ENCODE measurements at regions not wholly inside any gene's neighbourhood (a gene's known extent, or its start where the extent isn't known, plus 50 kb on each side); places are given as distances from the start of the nearest gene placed in this dataset.
"Not testable (repeated sequence)": the region's sequence is repeated elsewhere in the genome, so short reads cannot be mapped to it uniquely, and the experiment has no call there.

GRCh38 chr16:29287871-29288535, 118.5 kb downstream of the NPIPB11 start:
- H3K9me3 ChIP-seq (replicated peaks; ENCODE audit: control insufficient read depth, low read depth, low read length); H3K27me3 ChIP-seq (ENCODE audit: control insufficient read depth, insufficient read depth, low read length); H3K36me3 ChIP-seq (ENCODE audit: control insufficient read depth, insufficient read depth, low read length); H3K4me3 ChIP-seq (ENCODE audit: low read length): not testable (repeated sequence)
- peak; percentile 79 for DNase-seq
- H3K4me1 ChIP-seq (ENCODE audit: control insufficient read depth, insufficient read depth, low read length), result peaks cover 57% of the 10 kb centered on the region
- peak overlapping the region; percentile 59 for H3K27ac ChIP-seq (ENCODE audit: low read length)
- WGBS (ENCODE audit: insufficient coverage), result 58% methylated on average over 3 of the region's 14 CpGs

- 92% methylated on average over 2 of the region's 5 CpGs for WGBS (ENCODE audit: insufficient coverage)
- H3K4me1 ChIP-seq (ENCODE audit: control insufficient read depth, insufficient read depth, low read length), result peaks cover 50% of the 10 kb centered on the region
- DNase-seq, result not testable (repeated sequence)
Observed at GRCh38 chr16:29287246-29287645, 119.3 kb downstream of the NPIPB11 start.

GRCh38 chr16:29286796-29287195, 119.7 kb downstream of the NPIPB11 start:
- 81% methylated on average over 17 of the region's 19 CpGs for WGBS (ENCODE audit: insufficient coverage)
- not testable (repeated sequence) for H3K27ac ChIP-seq (ENCODE audit: low read length); H3K4me3 ChIP-seq (ENCODE audit: low read length); H3K27me3 ChIP-seq (ENCODE audit: control insufficient read depth, insufficient read depth, low read length); H3K9me3 ChIP-seq (replicated peaks; ENCODE audit: control insufficient read depth, low read depth, low read length); H3K36me3 ChIP-seq (ENCODE audit: control insufficient read depth, insufficient read depth, low read length); DNase-seq
- H3K4me1 ChIP-seq (ENCODE audit: control insufficient read depth, insufficient read depth, low read length), result peaks cover 45% of the 10 kb centered on the region

More at GRCh38 chr16:29287246-29287645, 119.3 kb downstream of the NPIPB11 start:
- H3K27ac ChIP-seq (ENCODE audit: low read length); H3K27me3 ChIP-seq (ENCODE audit: control insufficient read depth, insufficient read depth, low read length); H3K4me3 ChIP-seq (ENCODE audit: low read length); H3K9me3 ChIP-seq (replicated peaks; ENCODE audit: control insufficient read depth, low read depth, low read length); H3K36me3 ChIP-seq (ENCODE audit: control insufficient read depth, insufficient read depth, low read length): not testable (repeated sequence)

DNA sequence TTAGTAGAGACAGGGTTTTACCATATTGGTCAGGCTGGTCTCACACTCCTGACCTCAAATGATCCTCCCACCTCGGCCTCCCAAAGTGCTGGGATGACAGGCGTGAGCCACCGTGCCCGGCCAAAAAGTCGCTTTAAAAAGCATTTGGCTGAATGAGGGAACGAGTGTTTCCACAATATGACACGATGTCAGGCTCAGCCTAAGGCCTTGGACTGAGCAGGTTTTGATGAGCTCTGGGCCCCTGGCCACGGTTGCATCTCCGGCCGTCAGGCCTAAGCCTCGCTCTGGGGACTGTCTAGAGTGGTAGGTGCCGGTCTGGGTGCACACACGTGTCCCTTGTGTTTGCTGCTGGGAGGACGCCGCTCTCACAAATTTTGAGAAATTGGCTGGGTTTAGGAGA, 120.3 kb downstream of the NPIPB11 start:
- peaks cover 39% of the 10 kb centered on the region for H3K4me1 ChIP-seq (ENCODE audit: control insufficient read depth, insufficient read depth, low read length)
- H3K4me3 ChIP-seq (ENCODE audit: low read length); H3K27ac ChIP-seq (ENCODE audit: low read length); H3K27me3 ChIP-seq (ENCODE audit: control insufficient read depth, insufficient read depth, low read length); H3K9me3 ChIP-seq (replicated peaks; ENCODE audit: control insufficient read depth, low read depth, low read length); DNase-seq; H3K36me3 ChIP-seq (ENCODE audit: control insufficient read depth, insufficient read depth, low read length): not testable (repeated sequence)
- WGBS (ENCODE audit: insufficient coverage), result 68% methylated on average over 7 of the region's 15 CpGs

- not testable (repeated sequence) for H3K36me3 ChIP-seq (ENCODE audit: control insufficient read depth, insufficient read depth, low read length); H3K27me3 ChIP-seq (ENCODE audit: control insufficient read depth, insufficient read depth, low read length); H3K4me3 ChIP-seq (ENCODE audit: low read length); H3K9me3 ChIP-seq (replicated peaks; ENCODE audit: control insufficient read depth, low read depth, low read length)
- peak overlapping the region; percentile 20 for H3K27ac ChIP-seq (ENCODE audit: low read length)
- DNase-seq, result peak; percentile 53
- WGBS (ENCODE audit: insufficient coverage), result 37% methylated on average over 15 of the region's 32 CpGs
- H3K4me1 ChIP-seq (ENCODE audit: control insufficient read depth, insufficient read depth, low read length), result peaks cover 33% of the 10 kb centered on the region
Observed at GRCh38 chr16:29285151-29285885, 121.2 kb downstream of the NPIPB11 start.

- not testable (repeated sequence) for H3K27ac ChIP-seq (ENCODE audit: low read length); H3K9me3 ChIP-seq (replicated peaks; ENCODE audit: control insufficient read depth, low read depth, low read length)
- no CpG with 5 or more reads among the region's 5 CpGs for WGBS (ENCODE audit: insufficient coverage)
Observed at GRCh38 chr16:29284723-29285122, 121.8 kb downstream of the NPIPB11 start.

DNA sequence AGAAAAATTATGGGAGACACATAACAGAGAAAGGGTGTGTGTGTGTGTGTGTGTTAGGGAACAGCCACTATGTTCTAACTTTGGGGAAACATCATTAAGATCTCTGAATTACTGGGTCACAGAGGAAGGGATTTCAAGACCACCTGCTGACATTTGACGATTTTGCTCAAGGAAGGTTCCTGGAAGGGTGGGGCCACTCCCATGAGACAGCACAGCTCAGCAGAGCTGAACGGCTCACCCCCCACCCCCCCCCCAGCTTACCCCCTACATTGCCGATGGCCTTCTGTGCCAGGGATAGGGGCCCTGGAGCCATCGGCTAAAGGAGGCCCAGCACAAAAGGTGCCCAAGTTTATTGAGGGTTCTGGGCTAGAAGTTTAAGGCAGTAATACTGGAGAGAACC, 122.4 kb downstream of the NPIPB11 start:
- H3K36me3 ChIP-seq (ENCODE audit: control insufficient read depth, insufficient read depth, low read length); H3K4me3 ChIP-seq (ENCODE audit: low read length); H3K27me3 ChIP-seq (ENCODE audit: control insufficient read depth, insufficient read depth, low read length); DNase-seq; H3K27ac ChIP-seq (ENCODE audit: low read length); H3K9me3 ChIP-seq (replicated peaks; ENCODE audit: control insufficient read depth, low read depth, low read length): not testable (repeated sequence)
- no CpG with 5 or more reads among the region's 4 CpGs for WGBS (ENCODE audit: insufficient coverage)
- peaks cover 23% of the 10 kb centered on the region for H3K4me1 ChIP-seq (ENCODE audit: control insufficient read depth, insufficient read depth, low read length)

More at GRCh38 chr16:29284723-29285122, 121.8 kb downstream of the NPIPB11 start:
- H3K4me1 ChIP-seq (ENCODE audit: control insufficient read depth, insufficient read depth, low read length), result peaks cover 29% of the 10 kb centered on the region
- H3K36me3 ChIP-seq (ENCODE audit: control insufficient read depth, insufficient read depth, low read length); DNase-seq; H3K4me3 ChIP-seq (ENCODE audit: low read length); H3K27me3 ChIP-seq (ENCODE audit: control insufficient read depth, insufficient read depth, low read length): not testable (repeated sequence)

GRCh38 chr16:29278097-29278871, 128.2 kb downstream of the NPIPB11 start:
- DNase-seq; H3K4me1 ChIP-seq (ENCODE audit: control insufficient read depth, insufficient read depth, low read length); H3K4me3 ChIP-seq (ENCODE audit: low read length); H3K9me3 ChIP-seq (replicated peaks; ENCODE audit: control insufficient read depth, low read depth, low read length); H3K27me3 ChIP-seq (ENCODE audit: control insufficient read depth, insufficient read depth, low read length); H3K27ac ChIP-seq (ENCODE audit: low read length); H3K36me3 ChIP-seq (ENCODE audit: control insufficient read depth, insufficient read depth, low read length): not testable (repeated sequence)
- no CpG with 5 or more reads among the region's 8 CpGs for WGBS (ENCODE audit: insufficient coverage)

GRCh38 chr16:29276446-29276845, 130.1 kb downstream of the NPIPB11 start:
- WGBS (ENCODE audit: insufficient coverage), result no CpG with 5 or more reads among the region's 5 CpGs
- H3K36me3 ChIP-seq (ENCODE audit: control insufficient read depth, insufficient read depth, low read length); H3K27me3 ChIP-seq (ENCODE audit: control insufficient read depth, insufficient read depth, low read length); H3K9me3 ChIP-seq (replicated peaks; ENCODE audit: control insufficient read depth, low read depth, low read length); DNase-seq; H3K27ac ChIP-seq (ENCODE audit: low read length); H3K4me3 ChIP-seq (ENCODE audit: low read length); H3K4me1 ChIP-seq (ENCODE audit: control insufficient read depth, insufficient read depth, low read length): not testable (repeated sequence)

All from muscle of leg (tissue), 3 donors.